Breast epithelium (tissue), 4 donors: ENCODE measurements at regions not wholly inside any gene's neighbourhood (a gene's known extent, or its start where the extent isn't known, plus 50 kb on each side); places are given as distances from the start of the nearest gene placed in this dataset.

Experiments
- DNase-seq, 2 donors: peaks; one replicate each; pipeline ENCODE4 v3.0.0-alpha.2; 2019; ENCODE audit warnings: low spot score in 2 of 2
- H3K27ac ChIP-seq, 2 donors: fragments of 200-600 bp; sonication (generic) in 1 of 2; one replicate each; pipeline ENCODE4 v1.5.1; 2016 to 2019; ENCODE audit warnings: mild to moderate bottlenecking in 1 of 2
- H3K27me3 ChIP-seq, 2 donors: fragments of 200-600 bp; sonication (generic) in 1 of 2; one replicate each; pipeline versions ENCODE4 v1.5.1 to v1.6.0; 2017 to 2019; ENCODE audit warnings: control low read depth in 1 of 2, mild to moderate bottlenecking in 1 of 2
- H3K36me3 ChIP-seq: fragments of 200-600 bp; one replicate; pipeline ENCODE4 v1.5.1; 2019
- H3K4me1 ChIP-seq, 2 donors: fragments of 200-600 bp; sonication (generic); one replicate each; pipeline ENCODE4 v1.5.1; 2016 to 2019; ENCODE audit warnings: control low read depth in 1 of 2
- H3K4me3 ChIP-seq, 3 donors: fragments of 200-600 bp; sonication (generic); 1 replicate in 2 of 3; 2 replicates in 1 of 3; pipeline ENCODE4 v1.5.1; 2016 to 2019; ENCODE audit warnings: mild to moderate bottlenecking in 3 of 3, moderate library complexity in 2 of 3
- H3K9me3 ChIP-seq, 2 donors: fragments of 200-600 bp; sonication (generic) in 1 of 2; one replicate each; pipeline ENCODE4 v1.5.1; 2016 to 2019; ENCODE audit warnings: control low read depth in 1 of 2
- CTCF ChIP-seq, 3 donors: fragments of 450-650 bp; IDR thresholded peaks; one replicate each; pipeline ENCODE4 v1.5.1; 2016 to 2017; ENCODE audit warnings: antibody characterized with exemption in 3 of 3, mild to moderate bottlenecking in 3 of 3, moderate library complexity in 3 of 3
- POLR2A ChIP-seq: fragments of 450-650 bp; IDR thresholded peaks from one replicate; pipeline ENCODE4 v1.6.1; 2016; ENCODE audit warnings: antibody characterized with exemption, mild to moderate bottlenecking, moderate library complexity
- POLR2AphosphoS5 ChIP-seq, 3 donors: sonication (generic); formaldehyde crosslinking; IDR thresholded peaks; one replicate each; pipeline ENCODE4 v1.6.1; 2017; ENCODE audit warnings: antibody characterized with exemption in 3 of 3
- intact Hi-C: fragments of 100-400 bp; cut with DNase I; formaldehyde crosslinking; loops from one replicate; pipeline ENCODE4 v1.15.1; 2023; ENCODE audit warnings: low total_unique reads

- TF ChIP-seq POLR2A = no peak
- no peak for TF ChIP-seq CTCF (IDR thresholded peaks at IDR 0.05)
- no peak for TF ChIP-seq POLR2AphosphoS5 (IDR thresholded peaks at IDR 0.05)
Observed at GRCh38 chr10:43879162-43879561, 230.5 kb upstream of the ZNF32 start.

GRCh38 chr10:43878386-43878785 is 229.7 kb upstream of the ZNF32 start:
- Histone ChIP-seq H3K27ac (no peak overlapping the region), H3K4me1 (no peaks in the 10 kb centered on the region)
- no peak for DNase-seq

More at GRCh38 chr10:43879162-43879561, 230.5 kb upstream of the ZNF32 start:
- Histone ChIP-seq H3K36me3 (no peaks in the 10 kb centered on the region), H3K9me3 (no peaks in the 10 kb centered on the region), H3K4me3 (no peak overlapping the region), H3K27me3 (no peaks in the 10 kb centered on the region), H3K27ac (peak overlapping the region in 1 of 2 donors; percentile 19), H3K4me1 (no peaks in the 10 kb centered on the region)
- DNase-seq = no peak
- intact Hi-C loops = no loop called here

GRCh38 chr10:43876976-43877375 is 228.3 kb upstream of the ZNF32 start:
- Histone ChIP-seq H3K27me3 (no peaks in the 10 kb centered on the region), H3K4me3 (no peak overlapping the region), H3K36me3 (no peaks in the 10 kb centered on the region), H3K27ac (no peak overlapping the region), H3K9me3 (no peaks in the 10 kb centered on the region), H3K4me1 (no peaks in the 10 kb centered on the region)
- DNase-seq = no peak
- intact Hi-C loops = no loop called here
- TF ChIP-seq POLR2AphosphoS5 (IDR thresholded peaks at IDR 0.05) = no peak
- no peak for TF ChIP-seq POLR2A
- TF ChIP-seq CTCF (IDR thresholded peaks at IDR 0.05) = no peak

More at GRCh38 chr10:43878386-43878785, 229.7 kb upstream of the ZNF32 start:
- Histone ChIP-seq H3K36me3 (no peaks in the 10 kb centered on the region), H3K4me3 (no peak overlapping the region), H3K9me3 (no peaks in the 10 kb centered on the region), H3K27me3 (no peaks in the 10 kb centered on the region)
- TF ChIP-seq POLR2A (no peak), POLR2AphosphoS5 (IDR thresholded peaks at IDR 0.05) (no peak), CTCF (IDR thresholded peaks at IDR 0.05) (no peak)
- intact Hi-C loops = no loop called here

GRCh38 chr10:43874984-43875383 is 226.3 kb upstream of the ZNF32 start:
- no peak for DNase-seq
- no peaks in the 10 kb centered on the region for H3K9me3 ChIP-seq
- intact Hi-C loops = no loop called here
- H3K36me3 ChIP-seq = no peaks in the 10 kb centered on the region
- no peak overlapping the region for H3K27ac ChIP-seq
- H3K27me3 ChIP-seq = no peaks in the 10 kb centered on the region
- TF ChIP-seq POLR2AphosphoS5 (IDR thresholded peaks at IDR 0.05) = no peak
- no peak for TF ChIP-seq CTCF (IDR thresholded peaks at IDR 0.05)
- no peak for TF ChIP-seq POLR2A
- no peaks in the 10 kb centered on the region for H3K4me1 ChIP-seq
- no peak overlapping the region for H3K4me3 ChIP-seq

GRCh38 chr10:43873717-43874116 is 225.0 kb upstream of the ZNF32 start:
- peak in 1 of 2 donors; percentile 27 for DNase-seq
- no peak overlapping the region for H3K27ac ChIP-seq
- TF ChIP-seq POLR2A (no peak), POLR2AphosphoS5 (IDR thresholded peaks at IDR 0.05) (no peak), CTCF (IDR thresholded peaks at IDR 0.05) (no peak)
- no peak overlapping the region for H3K4me3 ChIP-seq
- no peaks in the 10 kb centered on the region for H3K4me1 ChIP-seq
- H3K9me3 ChIP-seq = no peaks in the 10 kb centered on the region
- intact Hi-C loops = no loop called here
- H3K27me3 ChIP-seq = no peaks in the 10 kb centered on the region
- H3K36me3 ChIP-seq = no peaks in the 10 kb centered on the region
